Mammary epithelial cell (primary cell): ENCODE measurements at regions not wholly inside any gene's neighbourhood (a gene's known extent, or its start where the extent isn't known, plus 50 kb on each side); places are given as distances from the start of the nearest gene placed in this dataset.

Experiments
- EZH2 ChIP-seq: IDR thresholded peaks from 2 replicates; pipeline ENCODE4 v1.6.1; 2012; ENCODE audit warnings: low read length, inconsistent platforms, borderline replicate concordance
- TF ChIP-seq, protein P1 (sequence below), 2 donors: IDR thresholded peaks in 1 of 2; conservative IDR thresholded peaks in 1 of 2; 2 replicates each; pipeline ENCODE4 v1.5.1; 2011 to 2012; ENCODE audit warnings: inconsistent platforms in 2 of 2, low read length in 2 of 2, mild to moderate bottlenecking in 2 of 2, control low read depth in 1 of 2, low read depth in 1 of 2; ENCODE audit not compliant: insufficient read depth in 1 of 2; ENCODE audit errors: extremely low read depth in 1 of 2

- TF ChIP-seq, protein P1, sequence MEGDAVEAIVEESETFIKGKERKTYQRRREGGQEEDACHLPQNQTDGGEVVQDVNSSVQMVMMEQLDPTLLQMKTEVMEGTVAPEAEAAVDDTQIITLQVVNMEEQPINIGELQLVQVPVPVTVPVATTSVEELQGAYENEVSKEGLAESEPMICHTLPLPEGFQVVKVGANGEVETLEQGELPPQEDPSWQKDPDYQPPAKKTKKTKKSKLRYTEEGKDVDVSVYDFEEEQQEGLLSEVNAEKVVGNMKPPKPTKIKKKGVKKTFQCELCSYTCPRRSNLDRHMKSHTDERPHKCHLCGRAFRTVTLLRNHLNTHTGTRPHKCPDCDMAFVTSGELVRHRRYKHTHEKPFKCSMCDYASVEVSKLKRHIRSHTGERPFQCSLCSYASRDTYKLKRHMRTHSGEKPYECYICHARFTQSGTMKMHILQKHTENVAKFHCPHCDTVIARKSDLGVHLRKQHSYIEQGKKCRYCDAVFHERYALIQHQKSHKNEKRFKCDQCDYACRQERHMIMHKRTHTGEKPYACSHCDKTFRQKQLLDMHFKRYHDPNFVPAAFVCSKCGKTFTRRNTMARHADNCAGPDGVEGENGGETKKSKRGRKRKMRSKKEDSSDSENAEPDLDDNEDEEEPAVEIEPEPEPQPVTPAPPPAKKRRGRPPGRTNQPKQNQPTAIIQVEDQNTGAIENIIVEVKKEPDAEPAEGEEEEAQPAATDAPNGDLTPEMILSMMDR (conservative IDR thresholded peaks at IDR 0.05 in 1 of 2, IDR thresholded peaks at IDR 0.05 in 1 of 2; ENCODE audit: extremely low read depth in 1 of 2, insufficient read depth in 1 of 2, low read depth in 1 of 2, low read length in 2 of 2) = no peak
- no peak for TF ChIP-seq EZH2
These were observed 91.0 kb upstream of the LCLAT1 start for GRCh38 chr2:30356071-30356470.
